GM12878 (cell line): ENCODE measurements at regions not wholly inside any gene's neighbourhood (a gene's known extent, or its start where the extent isn't known, plus 50 kb on each side); places are given as distances from the start of the nearest gene placed in this dataset.

ENCODE experiments used
- ATAC-seq: fragments of 200-7000 bp; cut with Tn5 transposase; 3 replicates; pipeline ENCODE4 v1.9.1; 2020; ENCODE audit warnings: mild to moderate bottlenecking, moderate library complexity
- BruUV-seq: library from RNA; stranded (reverse); fragments of 400-500 nt; replicated peaks from 2 replicates; lab custom pipeline; 2021; lab: Mats Ljungman, UMichigan
- CTCF ChIA-PET: fragments of 300-600 bp; sonication (Branson Sonifier 250); formaldehyde crosslinking; extraction: SDS; loops from one replicate; lab custom pipeline; 2021; ENCODE audit warnings: inconsistent platforms; lab: Yijun Ruan, JAX
- POLR2A ChIA-PET: fragments of 350-600 bp; formaldehyde crosslinking; extraction: SDS; loops from one replicate; lab custom pipeline; 2021; ENCODE audit warnings: inconsistent platforms; lab: Charles Lee
- RAD21 ChIA-PET: fragments of 300-600 bp; sonication (Branson Sonifier 250); formaldehyde crosslinking; loops from one replicate; lab custom pipeline; 2023; ENCODE audit warnings: antibody characterized with exemption; ENCODE audit not compliant: unreplicated experiment; lab: Charles Lee
- SMC1A ChIA-PET: fragments of 300-600 bp; sonication (Branson Sonifier 250); formaldehyde crosslinking; loops from one replicate; lab custom pipeline; 2023; ENCODE audit not compliant: unreplicated experiment, uncharacterized antibody; lab: Charles Lee
- DNase-seq: peaks from one replicate; pipeline ENCODE4 v3.0.0-alpha.2; 2011; ENCODE audit warnings: low read depth, low spot score
- FAIRE-seq: peaks from 3 replicates; lab custom pipeline; 2011; peaks lifted over from hg19 to GRCh38; lab: Jason Lieb, UNC
- H2AFZ ChIP-seq: 2 replicates; pipeline ENCODE4 v1.6.0; 2011; ENCODE audit warnings: low read depth, low read length, control low read depth; ENCODE audit not compliant: control insufficient read depth
- H3K27ac ChIP-seq: 2 replicates; pipeline ENCODE4 v1.5.1; 2011; ENCODE audit warnings: control low read depth; ENCODE audit not compliant: control insufficient read depth, insufficient read depth
- H3K27me3 ChIP-seq, 2 experiments: replicated peaks in 1 of 2; 2 replicates each; pipeline versions ENCODE4 v1.6.0 to v1.6.1; 2011; ENCODE audit warnings: low read length in 1 of 2; ENCODE audit not compliant: control insufficient read depth in 2 of 2, insufficient read depth in 2 of 2
- H3K36me3 ChIP-seq, 2 experiments: 2 replicates each; pipeline ENCODE4 v1.5.1; 2011; ENCODE audit warnings: low read length in 1 of 2; ENCODE audit not compliant: control insufficient read depth in 2 of 2, insufficient read depth in 2 of 2
- H3K4me1 ChIP-seq: 2 replicates; pipeline ENCODE4 v1.6.1; 2011; ENCODE audit warnings: mild to moderate bottlenecking, low read length, moderate library complexity, mixed read lengths; ENCODE audit not compliant: control insufficient read depth, insufficient read depth
- H3K4me2 ChIP-seq: 2 replicates; pipeline ENCODE4 v1.6.0; 2011; ENCODE audit warnings: control low read depth; ENCODE audit not compliant: control insufficient read depth, insufficient read depth
- H3K4me3 ChIP-seq: fragments of 200-600 bp; sonication (generic); 2 replicates; pipeline ENCODE4 v1.5.1; 2016
- H3K79me2 ChIP-seq: 2 replicates; pipeline ENCODE4 v1.6.0; 2011; ENCODE audit warnings: low read length; ENCODE audit not compliant: control insufficient read depth, insufficient read depth
- H3K9ac ChIP-seq: 2 replicates; pipeline ENCODE4 v1.8.0; 2011; ENCODE audit warnings: low read length, control low read depth, mixed read lengths; ENCODE audit not compliant: control insufficient read depth, insufficient read depth
- H3K9me3 ChIP-seq: replicated peaks from 3 replicates; pipeline ENCODE4 v1.5.1; 2011; ENCODE audit warnings: mild to moderate bottlenecking, low read length; ENCODE audit not compliant: control insufficient read depth, insufficient read depth
- H4K20me1 ChIP-seq: 2 replicates; pipeline ENCODE4 v1.6.0; 2011; ENCODE audit not compliant: control insufficient read depth, insufficient read depth
- BACH1 ChIP-seq: fragments of 450-650 bp; IDR thresholded peaks from 2 replicates; pipeline ENCODE4 v1.6.1; 2017; ENCODE audit warnings: mild to moderate bottlenecking, borderline replicate concordance
- CHD2 ChIP-seq: IDR thresholded peaks from 2 replicates; pipeline ENCODE4 v1.6.1; 2011; ENCODE audit warnings: low read depth, low read length, improper control_type of control experiment, borderline replicate concordance
- CTCF ChIP-seq, 3 experiments: IDR thresholded peaks in 2 of 3; conservative IDR thresholded peaks in 1 of 3; 2 replicates each; pipeline ENCODE4 v1.5.1; 2011; ENCODE audit warnings: low read depth in 3 of 3, low read length in 3 of 3, mild to moderate bottlenecking in 3 of 3, control low read depth in 2 of 3, moderate library complexity in 2 of 3, inconsistent platforms in 1 of 3, mixed read lengths in 1 of 3; ENCODE audit not compliant: control insufficient read depth in 2 of 3, insufficient read depth in 1 of 3; ENCODE audit errors: extremely low read depth in 1 of 3
- EED ChIP-seq: sonication (generic); IDR thresholded peaks from 2 replicates; pipeline ENCODE4 v1.6.1; 2016; ENCODE audit warnings: antibody characterized with exemption, low read depth
- WGBS: methylation state at CpG from one replicate; pipeline ENCODE4 v1.1.6; 2016; ENCODE audit warnings: low lambda C conversion rate; ENCODE audit not compliant: insufficient replicate concordance, insufficient coverage; ENCODE audit errors: missing lambda C conversion rate; 5-methylcytosine and 5-hydroxymethylcytosine counted together
- in situ Hi-C: fragments of 300-500 bp; cut with MboI; formaldehyde crosslinking; loops from 9 replicates; pipeline ENCODE4 v1.14.3; 2018; ENCODE audit warnings: mixed read lengths
- intact Hi-C: fragments of 100-400 bp; cut with micrococcal nuclease; formaldehyde crosslinking; loops from one replicate; pipeline ENCODE4 v1.14.2; 2022; ENCODE audit not compliant: unreplicated experiment

- TF ChIP-seq CTCF (IDR thresholded peaks at IDR 0.05 in 2 of 3, conservative IDR thresholded peaks at IDR 0.05 in 1 of 3; ENCODE audit: control insufficient read depth in 2 of 3, extremely low read depth in 1 of 3, insufficient read depth in 1 of 3, low read depth in 3 of 3, low read length in 3 of 3): no peak
- no peak for TF ChIP-seq EED
Observed at GRCh38 chr5:171570244-171570825, 150.9 kb downstream of the FGF18 start (continued).

GRCh38 chr5:171571663-171572062 lies 152.2 kb downstream of the FGF18 start:
- Histone ChIP-seq H3K36me3 (no peaks in the 10 kb centered on the region), H4K20me1 (no peaks in the 10 kb centered on the region), H3K4me3 (no peak overlapping the region), H3K4me2 (no peak overlapping the region), H2AFZ (no peak overlapping the region), H3K4me1 (no peaks in the 10 kb centered on the region), H3K27ac (no peak overlapping the region), H3K9ac (no peak overlapping the region), H3K9me3 (no peaks in the 10 kb centered on the region), H3K79me2 (no peaks in the 10 kb centered on the region), H3K27me3 (no peaks in the 10 kb centered on the region; a peak in 1 of 4 replicates)
- TF ChIP-seq BACH1: no peak
- no peak for TF ChIP-seq CHD2
- in situ Hi-C loops (no loop called here), intact Hi-C loops (no loop called here)
- ATAC-seq: no peak
- BruUV-seq: no TSS peak
- RAD21 ChIA-PET: no interaction called here
- no peak for DNase-seq
- SMC1A ChIA-PET: no interaction called here
- CTCF ChIA-PET: no interaction called here
- POLR2A ChIA-PET: interaction anchor here (0.5 kb wide), 1 partner anchor 639 kb away, joined by 3 read pairs; no protein-coding TSS in a partner anchor
- 15% methylated on average over 3 of the region's 3 CpGs for WGBS
- no peak for FAIRE-seq
